HG03175 (cell line): ENCODE measurements at regions not wholly inside any gene's neighbourhood (a gene's known extent, or its start where the extent isn't known, plus 50 kb on each side); places are given as distances from the start of the nearest gene placed in this dataset.
"Not testable (repeated sequence)": the region's sequence is repeated elsewhere in the genome, so short reads cannot be mapped to it uniquely, and the experiment has no call there.

Experiments used
- ATAC-seq: cut with Tn5 transposase; IDR thresholded peaks from one replicate; pipeline ENCODE4 v1.9.1; 2021; ENCODE audit warnings: mild to moderate bottlenecking, moderate library complexity; ENCODE audit not compliant: unreplicated experiment

- peak; percentile 76 for ATAC-seq
These were observed 202.7 kb upstream of the SPOPL start for GRCh38 chr2:138298900-138299299.

- peak; percentile 74 for ATAC-seq
These were observed 194.9 kb upstream of the SPOPL start for GRCh38 chr2:138306626-138307025.

- ATAC-seq, result no peak
These were observed 194.5 kb upstream of the SPOPL start for GRCh38 chr2:138307099-138307498.

- ATAC-seq, result no peak
These were observed 191.8 kb upstream of the SPOPL start for GRCh38 chr2:138309760-138310159.

- no peak for ATAC-seq
These were observed 189.5 kb upstream of the SPOPL start for GRCh38 chr2:138312061-138312460.

GRCh38 chr2:138315619-138316018, 186.0 kb upstream of the SPOPL start:
- ATAC-seq, result not testable (repeated sequence)

- no peak for ATAC-seq
These were observed 182.0 kb upstream of the SPOPL start for GRCh38 chr2:138319616-138320015.

- no peak for ATAC-seq
These were observed 180.1 kb upstream of the SPOPL start for GRCh38 chr2:138321458-138321857.

- peak; percentile 53 for ATAC-seq
These were observed 178.0 kb upstream of the SPOPL start for GRCh38 chr2:138323382-138324067.

- peak; percentile 14 for ATAC-seq
These were observed 177.3 kb upstream of the SPOPL start for GRCh38 chr2:138324068-138324771.

GRCh38 chr2:138327967-138328366, 173.6 kb upstream of the SPOPL start:
- ATAC-seq, result no peak

- ATAC-seq, result no peak
These were observed 172.4 kb upstream of the SPOPL start for GRCh38 chr2:138329162-138329561.

- no peak for ATAC-seq
These were observed 172.0 kb upstream of the SPOPL start for GRCh38 chr2:138329591-138329990.

GRCh38 chr2:138333121-138333520, 168.4 kb upstream of the SPOPL start:
- ATAC-seq, result no peak

- no peak for ATAC-seq
These were observed 167.9 kb upstream of the SPOPL start for GRCh38 chr2:138333677-138334076.

GRCh38 chr2:138334323-138334722, 167.2 kb upstream of the SPOPL start:
- ATAC-seq, result no peak

- ATAC-seq, result no peak
These were observed 166.5 kb upstream of the SPOPL start for GRCh38 chr2:138335036-138335435.

GRCh38 chr2:138336146-138336545, 165.4 kb upstream of the SPOPL start:
- ATAC-seq, result no peak

GRCh38 chr2:138355244-138355643, 146.3 kb upstream of the SPOPL start:
- no peak for ATAC-seq

- no peak for ATAC-seq
These were observed 145.4 kb upstream of the SPOPL start for GRCh38 chr2:138356178-138356577.

GRCh38 chr2:138359532-138359931, 142.0 kb upstream of the SPOPL start:
- ATAC-seq, result peak; percentile 82

- no peak for ATAC-seq
These were observed 136.9 kb upstream of the SPOPL start for GRCh38 chr2:138364554-138365162.
